ENCODE measurements at regions not wholly inside any gene's neighbourhood (a gene's known extent, or its start where the extent isn't known, plus 50 kb on each side); places are given as distances from the start of the nearest gene placed in this dataset.

GRCh38 chr20:24815196-24815815 is 133.8 kb upstream of the CST7 start:
- ATAC-seq = no peak
- Mint-ChIP-seq H3K4me3 (no peak overlapping the region), H3K36me3 (no peaks in the 10 kb centered on the region), H3K9me3 (peaks cover 4% of the 10 kb centered on the region), H3K27ac (no peak overlapping the region), H3K27me3 (peaks cover 30% of the 10 kb centered on the region), H3K4me1 (no peaks in the 10 kb centered on the region)

GRCh38 chr20:24815931-24816330 is 133.1 kb upstream of the CST7 start:
- Mint-ChIP-seq H3K27ac (no peak overlapping the region), H3K4me3 (no peak overlapping the region), H3K36me3 (no peaks in the 10 kb centered on the region), H3K27me3 (peaks cover 30% of the 10 kb centered on the region), H3K4me1 (no peaks in the 10 kb centered on the region), H3K9me3 (peaks cover 4% of the 10 kb centered on the region)
- no peak for ATAC-seq

GRCh38 chr20:24816431-24816830 is 132.6 kb upstream of the CST7 start:
- Mint-ChIP-seq H3K27ac (no peak overlapping the region), H3K4me3 (no peak overlapping the region)

GRCh38 chr20:24816907-24817306 is 132.2 kb upstream of the CST7 start:
- Mint-ChIP-seq H3K9me3 (peaks cover 4% of the 10 kb centered on the region), H3K4me3 (no peak overlapping the region), H3K27ac (no peak overlapping the region), H3K27me3 (peaks cover 36% of the 10 kb centered on the region), H3K4me1 (no peaks in the 10 kb centered on the region), H3K36me3 (no peaks in the 10 kb centered on the region)
- ATAC-seq = no peak

More at GRCh38 chr20:24816431-24816830, 132.6 kb upstream of the CST7 start:
- no peak for ATAC-seq
- Mint-ChIP-seq H3K4me1 (no peaks in the 10 kb centered on the region), H3K36me3 (no peaks in the 10 kb centered on the region), H3K27me3 (peaks cover 31% of the 10 kb centered on the region), H3K9me3 (peaks cover 4% of the 10 kb centered on the region)

GRCh38 chr20:24817351-24817750 is 131.7 kb upstream of the CST7 start:
- Mint-ChIP-seq H3K9me3 (peaks cover 4% of the 10 kb centered on the region), H3K4me3 (no peak overlapping the region), H3K4me1 (no peaks in the 10 kb centered on the region), H3K36me3 (no peaks in the 10 kb centered on the region), H3K27me3 (peaks cover 38% of the 10 kb centered on the region), H3K27ac (no peak overlapping the region)
- ATAC-seq = no peak

- Mint-ChIP-seq H3K4me1 (no peaks in the 10 kb centered on the region), H3K27ac (no peak overlapping the region), H3K4me3 (no peak overlapping the region), H3K9me3 (peaks cover under 1% of the 10 kb centered on the region), H3K36me3 (no peaks in the 10 kb centered on the region), H3K27me3 (peaks cover 38% of the 10 kb centered on the region)
- no peak for ATAC-seq
Measured at GRCh38 chr20:24818056-24818455, 131.0 kb upstream of the CST7 start.

GRCh38 chr20:24819331-24819965 is 129.6 kb upstream of the CST7 start:
- no peaks in the 10 kb centered on the region for H3K4me1 Mint-ChIP-seq
- no peak overlapping the region for H3K4me3 Mint-ChIP-seq
- no peaks in the 10 kb centered on the region for H3K36me3 Mint-ChIP-seq
- H3K9me3 Mint-ChIP-seq = no peaks in the 10 kb centered on the region
- H3K27me3 Mint-ChIP-seq = peaks cover 35% of the 10 kb centered on the region
- ATAC-seq = no peak
- no peak overlapping the region for H3K27ac Mint-ChIP-seq

GRCh38 chr20:24820345-24820744 is 128.7 kb upstream of the CST7 start:
- ATAC-seq = no peak
- Mint-ChIP-seq H3K9me3 (no peaks in the 10 kb centered on the region), H3K27me3 (peaks cover 27% of the 10 kb centered on the region), H3K4me1 (no peaks in the 10 kb centered on the region), H3K27ac (no peak overlapping the region), H3K4me3 (no peak overlapping the region), H3K36me3 (no peaks in the 10 kb centered on the region)

- no peaks in the 10 kb centered on the region for H3K4me1 Mint-ChIP-seq
- no peaks in the 10 kb centered on the region for H3K9me3 Mint-ChIP-seq
- H3K27me3 Mint-ChIP-seq = peaks cover 27% of the 10 kb centered on the region
- no peak for ATAC-seq
- H3K4me3 Mint-ChIP-seq = no peak overlapping the region
- H3K36me3 Mint-ChIP-seq = no peaks in the 10 kb centered on the region
- no peak overlapping the region for H3K27ac Mint-ChIP-seq
Measured at GRCh38 chr20:24821391-24821790, 127.7 kb upstream of the CST7 start.

- no peak for ATAC-seq
- Mint-ChIP-seq H3K9me3 (no peaks in the 10 kb centered on the region), H3K27me3 (peaks cover 18% of the 10 kb centered on the region), H3K4me1 (no peaks in the 10 kb centered on the region), H3K36me3 (no peaks in the 10 kb centered on the region), H3K4me3 (no peak overlapping the region), H3K27ac (no peak overlapping the region)
Measured at GRCh38 chr20:24823176-24823784, 125.8 kb upstream of the CST7 start.

- H3K36me3 Mint-ChIP-seq = no peaks in the 10 kb centered on the region
- H3K27ac Mint-ChIP-seq = no peak overlapping the region
- H3K4me1 Mint-ChIP-seq = no peaks in the 10 kb centered on the region
- no peaks in the 10 kb centered on the region for H3K9me3 Mint-ChIP-seq
- H3K27me3 Mint-ChIP-seq = peaks cover 9% of the 10 kb centered on the region
- no peak overlapping the region for H3K4me3 Mint-ChIP-seq
- ATAC-seq = no peak
Measured at GRCh38 chr20:24823989-24824693, 124.9 kb upstream of the CST7 start.

GRCh38 chr20:24825591-24825990 is 123.5 kb upstream of the CST7 start:
- no peaks in the 10 kb centered on the region for H3K9me3 Mint-ChIP-seq
- ATAC-seq = no peak
- H3K4me3 Mint-ChIP-seq = no peak overlapping the region
- no peak overlapping the region for H3K27ac Mint-ChIP-seq
- peaks cover 8% of the 10 kb centered on the region for H3K27me3 Mint-ChIP-seq
- H3K4me1 Mint-ChIP-seq = no peaks in the 10 kb centered on the region
- H3K36me3 Mint-ChIP-seq = no peaks in the 10 kb centered on the region

- Mint-ChIP-seq H3K27ac (no peak overlapping the region), H3K9me3 (no peaks in the 10 kb centered on the region), H3K4me1 (no peaks in the 10 kb centered on the region), H3K27me3 (no peaks in the 10 kb centered on the region), H3K36me3 (no peaks in the 10 kb centered on the region), H3K4me3 (no peak overlapping the region)
- ATAC-seq = no peak
Measured at GRCh38 chr20:24827603-24828295, 121.3 kb upstream of the CST7 start.

GRCh38 chr20:24828992-24829648 is 119.9 kb upstream of the CST7 start:
- Mint-ChIP-seq H3K27ac (no peak overlapping the region), H3K27me3 (no peaks in the 10 kb centered on the region), H3K9me3 (no peaks in the 10 kb centered on the region), H3K4me1 (no peaks in the 10 kb centered on the region), H3K36me3 (no peaks in the 10 kb centered on the region), H3K4me3 (no peak overlapping the region)
- no peak for ATAC-seq

All from stimulated activated memory B cell treated with anti-CD40 and anti-IgM and Interleukin-4, amounts not matched to agents 10 μg/mL and 1 μg/mL and 100 μg/mL, for 72 hours (primary cell).